GM18951 (cell line): ENCODE measurements at regions not wholly inside any gene's neighbourhood (a gene's known extent, or its start where the extent isn't known, plus 50 kb on each side); places are given as distances from the start of the nearest gene placed in this dataset.
"Not testable (repeated sequence)": the region's sequence is repeated elsewhere in the genome, so short reads cannot be mapped to it uniquely, and the experiment has no call there.

ENCODE experiments used
- POLR2A ChIP-seq: IDR thresholded peaks from 4 replicates; pipeline ENCODE4 v1.6.1; 2011; ENCODE audit warnings: mild to moderate bottlenecking; ENCODE audit not compliant: insufficient read length, insufficient read depth; ENCODE audit errors: extremely low read depth
- in situ Hi-C: fragments of 300-500 bp; cut with MboI; formaldehyde crosslinking; loops from one replicate; pipeline ENCODE4 v1.12.0; 2022; ENCODE audit warnings: low sequenced_read_pairs, mixed read lengths, inconsistent platforms; ENCODE audit not compliant: unreplicated experiment

DNA sequence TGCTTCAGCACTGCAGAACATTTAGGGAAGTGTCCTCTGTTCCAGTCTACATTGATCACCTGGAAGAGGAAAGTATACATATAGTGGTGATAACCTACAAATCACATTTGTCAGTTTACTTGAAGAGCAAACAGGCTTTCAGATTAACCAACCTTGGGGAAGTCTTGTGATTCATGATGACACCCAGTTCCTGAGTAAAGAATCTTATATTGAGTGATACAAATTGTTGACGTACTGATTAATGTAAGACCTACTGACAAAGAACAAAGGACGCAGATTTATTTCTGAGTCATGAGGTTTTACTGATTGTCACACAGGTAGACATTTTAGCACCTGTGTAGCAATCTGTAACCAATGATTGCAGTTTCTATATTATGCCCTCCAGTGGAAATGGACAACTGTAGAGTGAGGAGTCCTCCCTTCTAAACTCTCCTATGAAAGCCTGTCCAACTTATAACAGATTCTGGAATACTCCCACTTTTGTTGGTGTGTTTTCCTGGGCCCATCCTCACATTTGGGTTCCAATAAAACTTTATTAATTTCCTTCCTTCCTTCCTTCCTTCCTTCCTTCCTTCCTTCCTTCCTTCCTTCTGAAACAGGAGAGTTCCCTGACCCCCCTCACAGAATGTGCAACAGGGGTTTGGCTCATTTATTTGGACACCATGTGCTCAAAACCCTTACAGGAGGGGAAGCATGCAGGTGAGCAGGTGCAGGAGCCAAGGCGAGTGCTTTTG lies 113.5 kb downstream of the SLC35B3 start:
- TF ChIP-seq POLR2A: no peak
- in situ Hi-C loops: no loop called here

DNA sequence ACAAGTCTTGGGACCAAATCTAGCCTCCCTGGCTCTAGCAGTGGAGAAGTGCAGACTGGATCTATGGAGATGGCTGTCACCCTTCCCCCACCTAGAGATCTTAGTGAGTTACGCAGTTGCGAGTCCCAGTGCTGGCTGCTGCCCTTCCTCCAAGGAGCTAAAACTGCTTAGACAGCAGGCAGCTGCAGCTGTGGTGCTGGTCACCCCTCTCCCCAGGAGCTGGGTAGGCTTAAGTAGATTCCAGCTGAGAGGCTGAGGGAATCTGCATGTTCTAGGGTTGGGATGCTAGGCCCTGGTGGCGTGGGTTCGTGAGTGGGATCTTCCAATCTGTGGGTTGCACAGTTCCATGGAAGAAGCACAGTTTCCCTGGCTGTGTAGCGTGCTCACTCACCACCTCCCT lies 120.2 kb downstream of the SLC35B3 start:
- no peak for TF ChIP-seq POLR2A
- in situ Hi-C loops: no loop called here

DNA sequence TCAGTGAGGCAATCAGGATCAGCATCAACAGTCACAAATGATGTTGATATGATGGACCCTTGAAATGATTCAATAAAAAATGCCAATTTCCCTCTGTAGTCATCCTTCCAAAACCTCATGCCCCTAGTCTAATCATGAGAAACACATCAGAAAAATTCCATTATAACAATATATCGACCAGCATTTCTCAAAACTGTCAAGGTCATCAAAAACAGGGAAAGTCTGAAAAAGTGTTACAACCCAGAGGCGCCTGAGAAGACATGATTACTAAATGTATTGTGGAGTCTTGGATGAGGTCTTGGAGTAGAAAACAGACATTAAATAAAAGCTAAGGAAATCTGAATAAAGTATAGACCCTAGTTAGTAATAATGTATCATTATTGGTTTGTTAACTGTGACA lies 133.8 kb downstream of the SLC35B3 start:
- in situ Hi-C loops: no loop called here
- TF ChIP-seq POLR2A: no peak

DNA sequence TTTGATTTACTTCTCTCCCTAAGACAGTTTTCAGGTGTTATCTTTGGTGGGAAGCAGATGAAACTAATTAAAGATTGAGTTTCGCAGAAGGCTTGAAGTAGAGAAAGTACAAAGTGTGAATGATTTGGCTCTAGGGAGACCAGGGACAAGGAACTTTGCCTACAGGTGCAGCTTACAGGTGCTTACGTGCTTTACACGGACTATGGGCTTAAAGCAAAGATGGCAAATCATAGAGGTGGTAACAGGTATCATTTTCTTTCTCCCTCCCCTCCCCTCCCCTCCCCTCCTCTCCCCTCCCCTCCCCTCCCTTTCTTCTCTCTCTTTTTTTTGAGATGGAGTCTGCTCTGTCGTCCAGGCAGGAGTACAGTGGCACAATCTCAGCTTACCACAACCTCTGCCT lies 136.3 kb downstream of the SLC35B3 start:
- in situ Hi-C loops: no loop called here
- TF ChIP-seq POLR2A: no peak

DNA sequence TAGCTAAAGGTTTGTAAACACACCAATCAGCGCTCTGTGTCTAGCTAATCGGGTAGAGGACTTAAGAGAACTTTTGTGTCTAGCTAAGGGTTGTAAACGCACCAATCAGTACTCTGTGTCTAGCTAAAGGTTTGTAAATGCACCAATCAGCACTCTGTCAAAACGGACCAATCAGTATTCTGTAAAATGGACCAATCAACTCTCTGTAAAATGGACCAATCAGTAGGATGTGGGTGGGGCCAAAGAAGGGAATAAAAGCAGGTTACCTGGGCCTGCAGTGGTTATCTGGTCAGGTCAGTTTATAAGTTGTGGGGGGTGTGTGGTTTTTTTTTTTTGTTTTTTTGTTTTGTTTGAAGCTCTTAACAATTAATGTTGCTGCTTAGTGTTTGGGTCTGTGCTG lies 152.4 kb downstream of the SLC35B3 start:
- in situ Hi-C loops: not testable (repeated sequence)

DNA sequence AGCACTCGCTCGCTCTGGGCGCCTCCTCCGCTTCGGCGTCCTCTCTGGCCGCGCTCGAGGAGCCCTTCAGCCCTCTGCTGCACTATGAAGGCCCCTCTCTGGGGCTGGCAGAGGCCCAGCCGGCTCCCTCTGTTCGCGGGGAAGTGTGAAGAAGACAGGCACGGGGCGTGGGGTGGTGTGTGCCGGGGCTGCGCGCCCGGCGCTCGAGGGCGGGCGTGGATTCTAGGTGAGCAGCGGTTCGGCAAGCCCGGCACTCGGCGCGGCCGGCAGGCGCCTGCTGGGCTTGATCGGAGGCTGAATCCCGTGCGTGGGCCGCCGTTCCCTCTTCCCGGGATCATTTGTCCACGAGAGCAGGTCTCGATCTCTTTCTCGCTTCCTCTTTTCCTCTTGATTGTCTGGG lies 153.0 kb downstream of the SLC35B3 start:
- TF ChIP-seq POLR2A: no peak

DNA sequence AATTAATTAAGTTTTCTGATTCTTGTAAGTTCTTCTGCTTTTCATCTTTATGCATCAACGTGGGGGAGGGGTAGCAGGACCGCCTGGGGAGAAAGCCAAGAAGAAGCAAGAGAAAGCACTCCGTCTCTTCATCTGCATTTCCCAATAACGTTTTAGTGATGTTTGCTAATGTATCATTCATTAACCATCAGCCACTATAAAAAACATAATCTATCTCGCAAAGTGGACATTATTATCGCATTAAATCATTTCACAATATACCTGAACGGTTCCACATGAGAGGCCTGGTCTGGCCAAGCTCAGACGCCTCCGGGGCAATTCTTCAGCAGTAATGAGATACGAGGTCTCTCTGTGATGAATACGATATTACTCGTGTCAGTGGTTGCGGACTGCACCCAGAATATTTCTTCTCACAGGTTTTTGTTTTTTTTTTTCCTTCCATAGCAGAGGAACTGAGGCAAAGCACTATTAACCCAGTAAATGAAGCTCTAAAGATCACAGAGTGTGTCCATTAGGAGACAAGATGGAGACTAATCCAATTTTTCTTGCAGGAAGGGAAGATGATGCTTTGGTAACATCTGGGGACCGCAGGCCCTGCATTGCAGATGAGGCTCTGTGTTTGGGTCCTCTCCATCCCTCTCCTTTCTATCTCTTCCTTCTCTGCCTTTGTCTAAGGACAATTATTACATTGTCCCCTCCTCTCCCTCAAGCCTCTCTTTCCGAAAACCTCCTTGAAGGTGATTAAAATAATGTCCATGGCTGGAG lies 156.1 kb downstream of the SLC35B3 start:
- no peak for TF ChIP-seq POLR2A
- in situ Hi-C loops: no loop called here

More for the DNA sequence above, 153.0 kb downstream of the SLC35B3 start:
- in situ Hi-C loops: no loop called here

DNA sequence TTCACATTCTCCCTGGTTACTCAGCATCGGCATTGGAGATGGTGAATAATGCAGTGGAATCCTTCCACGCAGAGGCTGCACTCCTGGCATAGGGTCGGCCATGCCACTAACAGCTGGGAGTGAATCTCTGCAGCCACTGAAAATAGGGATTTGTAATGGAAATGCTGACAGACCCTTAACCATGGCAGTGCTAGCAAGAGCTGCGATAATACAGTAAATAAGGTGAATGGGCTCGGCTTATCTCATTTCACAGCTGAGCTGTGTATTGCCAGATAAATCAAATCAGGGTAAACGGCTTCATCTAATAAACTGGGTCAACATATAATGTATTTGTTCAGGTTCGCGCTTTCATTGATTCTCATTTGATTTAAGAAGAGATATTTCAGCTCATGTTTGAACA lies 156.8 kb downstream of the SLC35B3 start:
- TF ChIP-seq POLR2A: no peak
- in situ Hi-C loops: no loop called here

DNA sequence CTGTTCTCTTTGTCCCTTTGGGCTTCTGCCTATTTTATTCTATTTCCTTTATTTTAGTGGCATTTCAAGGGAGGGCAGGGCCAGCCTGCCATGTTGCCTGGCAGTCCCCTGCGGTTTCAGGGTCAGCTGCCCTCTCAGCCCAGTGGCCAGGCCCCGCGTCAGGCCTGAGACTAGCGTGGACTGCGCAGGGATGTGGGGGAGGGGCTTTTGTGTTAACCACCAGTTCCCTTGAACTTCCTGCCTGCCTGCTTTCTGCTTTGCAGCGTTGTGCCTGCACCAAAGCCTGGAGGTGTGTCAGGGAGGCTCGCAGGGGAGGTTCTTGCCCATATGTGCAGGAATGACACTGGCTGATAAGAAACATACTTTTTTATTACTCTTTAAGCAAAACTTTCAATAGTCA lies 157.6 kb downstream of the SLC35B3 start:
- in situ Hi-C loops: no loop called here
- no peak for TF ChIP-seq POLR2A

DNA sequence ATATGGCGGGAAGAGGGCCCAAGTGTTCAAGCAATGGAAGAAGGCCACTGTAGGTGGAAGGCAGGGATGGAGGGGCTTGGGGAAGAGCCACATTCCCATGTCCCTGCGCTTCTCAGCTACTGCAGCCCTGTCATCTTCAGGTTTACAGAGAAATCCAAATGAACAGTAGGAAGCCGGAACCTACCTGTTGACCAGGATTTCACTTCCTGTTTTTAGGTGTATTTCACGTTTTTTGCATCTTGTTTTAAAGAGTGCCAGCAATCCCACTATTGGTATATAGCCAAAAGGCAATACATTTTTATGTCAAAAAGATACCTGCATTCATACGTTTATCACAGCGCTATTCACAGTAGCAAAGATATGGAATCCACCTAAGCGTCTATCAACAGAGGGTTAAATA lies 159.2 kb downstream of the SLC35B3 start:
- TF ChIP-seq POLR2A: no peak
- in situ Hi-C loops: no loop called here

DNA sequence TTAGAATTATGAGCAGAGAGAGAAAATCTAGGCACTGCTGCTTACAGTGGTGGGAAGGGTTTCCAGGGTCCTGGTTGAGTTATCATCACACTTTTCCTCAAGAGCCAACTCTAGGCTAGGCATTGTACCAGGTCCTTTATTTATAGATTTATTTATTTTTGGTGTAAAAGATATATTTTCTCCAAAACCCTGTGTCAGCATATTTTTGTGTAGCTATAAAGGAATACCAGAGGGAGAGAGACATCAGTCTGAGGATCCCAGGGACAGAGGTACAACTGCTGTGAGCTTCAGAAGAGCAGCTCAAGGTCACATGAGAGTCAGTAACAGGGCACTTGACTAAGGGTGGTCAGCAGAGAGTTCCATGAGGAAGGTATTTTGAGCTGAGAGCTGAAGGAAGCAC lies 159.7 kb downstream of the SLC35B3 start:
- no peak for TF ChIP-seq POLR2A
- in situ Hi-C loops: no loop called here

DNA sequence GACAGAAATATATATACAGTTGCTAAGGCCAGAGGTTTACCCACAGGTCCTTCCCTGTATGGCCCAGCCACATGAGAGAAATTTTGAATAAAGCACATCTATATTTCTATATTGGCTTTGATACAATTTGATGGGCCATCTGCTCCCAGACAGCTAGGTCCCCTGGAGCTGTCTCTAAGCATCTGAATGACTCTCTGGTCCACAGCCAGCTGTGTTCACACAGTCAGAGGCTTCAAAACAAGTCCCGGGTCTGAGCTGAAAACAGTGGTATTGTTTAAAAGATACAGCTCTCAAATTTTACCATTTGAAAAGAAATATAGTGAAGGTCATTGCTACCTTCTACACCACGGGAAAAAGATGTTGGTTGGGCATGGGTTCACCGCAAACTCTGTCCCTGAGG lies 161.1 kb downstream of the SLC35B3 start:
- no peak for TF ChIP-seq POLR2A
- in situ Hi-C loops: no loop called here

DNA sequence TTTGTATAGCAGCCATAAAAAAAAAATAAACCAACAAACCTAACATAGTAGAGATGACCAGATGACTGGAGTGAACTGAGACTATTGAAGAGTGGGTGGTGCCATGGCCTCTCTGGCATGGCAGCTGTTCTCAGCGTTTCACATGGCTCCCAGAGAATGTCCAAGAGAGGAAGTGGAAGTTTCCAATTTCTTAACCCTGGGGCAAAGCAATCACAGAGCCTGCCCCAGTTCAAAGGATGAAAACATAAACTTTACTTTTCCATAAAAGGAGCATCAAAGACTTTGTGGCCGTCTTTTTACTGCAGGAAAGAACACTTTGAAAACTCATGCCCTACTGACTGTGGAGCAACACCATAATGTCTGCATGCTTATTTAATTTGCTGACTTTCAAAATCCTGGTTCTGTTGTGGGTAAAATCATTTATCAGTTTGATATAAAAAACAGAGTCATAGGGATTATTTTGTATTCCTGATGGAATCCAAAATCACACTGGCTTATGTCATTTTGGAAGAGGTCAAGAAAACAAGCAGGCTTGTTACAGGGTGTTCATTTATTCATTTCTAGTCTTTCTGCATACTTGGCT lies 165.4 kb downstream of the SLC35B3 start:
- in situ Hi-C loops: no loop called here

DNA sequence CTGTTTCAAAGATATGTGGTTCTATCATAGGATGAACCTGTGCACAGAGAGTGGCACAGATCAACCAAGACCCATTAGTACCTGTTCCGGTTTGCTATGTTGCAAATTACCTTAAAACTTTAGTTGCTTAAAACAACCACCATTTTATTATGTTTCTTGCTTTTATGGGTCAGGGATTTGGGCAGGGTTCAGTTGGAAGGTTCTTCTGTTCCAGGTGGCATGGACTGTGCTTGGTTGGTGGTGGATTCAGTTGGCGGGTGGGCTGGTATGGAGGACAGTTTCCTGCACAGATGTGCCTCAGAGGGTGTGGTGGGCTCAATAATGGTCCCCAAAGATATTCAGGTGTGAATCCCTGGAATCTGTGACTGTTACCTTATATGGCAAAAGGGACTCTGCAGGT lies 166.3 kb downstream of the SLC35B3 start:
- TF ChIP-seq POLR2A: no peak
- in situ Hi-C loops: no loop called here

More for the DNA sequence above, 165.4 kb downstream of the SLC35B3 start:
- TF ChIP-seq POLR2A: no peak
